GM21529 (cell line): ENCODE measurements at regions not wholly inside any gene's neighbourhood (a gene's known extent, or its start where the extent isn't known, plus 50 kb on each side); places are given as distances from the start of the nearest gene placed in this dataset.
"Not testable (repeated sequence)": the region's sequence is repeated elsewhere in the genome, so short reads cannot be mapped to it uniquely, and the experiment has no call there.

Source experiments
- ATAC-seq: cut with Tn5 transposase; IDR thresholded peaks from one replicate; pipeline ENCODE4 v1.9.1; 2021; ENCODE audit not compliant: unreplicated experiment

DNA sequence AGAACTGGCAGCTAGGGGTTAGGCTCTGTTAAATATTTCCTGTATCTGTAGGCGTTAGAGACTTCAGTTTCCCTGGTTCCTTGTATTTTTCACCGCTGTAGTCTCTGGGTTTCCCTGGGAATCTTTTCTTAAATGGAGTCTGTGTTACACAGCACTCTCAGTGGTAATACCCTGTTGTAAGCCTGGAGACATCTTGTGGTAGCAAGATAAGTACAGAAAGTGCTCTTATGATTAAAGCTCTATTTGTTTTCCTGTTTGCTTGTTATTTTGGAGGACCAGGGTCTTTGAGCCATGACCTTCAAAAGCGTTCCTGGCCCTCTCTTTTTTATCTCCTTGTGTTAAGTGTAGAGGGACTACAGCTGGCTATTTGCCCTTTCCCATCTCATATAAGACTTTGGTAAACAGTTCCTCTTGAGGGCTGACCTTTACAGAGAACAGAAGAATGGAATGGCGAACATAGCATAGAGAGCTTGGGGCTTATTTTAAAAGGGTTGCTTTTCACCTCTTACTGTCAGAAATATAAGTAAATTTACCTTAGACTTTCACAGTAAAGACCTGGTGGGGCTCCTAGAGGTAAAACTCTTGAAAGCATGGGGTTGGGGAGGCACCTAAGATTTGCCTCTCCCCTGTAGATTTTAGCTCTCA is 782.5 kb downstream of the FAT4 start:
- no peak for ATAC-seq

DNA sequence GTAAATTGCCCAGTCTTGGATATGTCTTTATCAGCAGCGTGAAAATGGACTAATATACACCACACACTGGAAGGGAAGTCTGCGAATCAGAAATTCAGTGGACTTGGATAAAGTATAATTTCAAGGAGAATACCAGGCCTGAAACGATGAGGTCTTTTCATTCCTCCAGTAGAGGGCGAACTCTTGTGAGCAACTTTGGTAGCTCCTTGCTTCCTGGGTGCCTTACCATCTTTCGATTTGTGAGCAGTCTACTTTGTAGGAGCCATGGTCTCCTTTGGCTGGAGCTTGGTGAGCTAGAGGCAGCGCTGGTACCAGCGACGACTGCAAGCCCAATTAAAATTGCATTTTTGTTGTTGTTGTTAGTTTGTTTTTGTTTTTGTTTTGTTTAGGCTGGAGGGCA is 791.9 kb downstream of the FAT4 start:
- ATAC-seq, result no peak

DNA sequence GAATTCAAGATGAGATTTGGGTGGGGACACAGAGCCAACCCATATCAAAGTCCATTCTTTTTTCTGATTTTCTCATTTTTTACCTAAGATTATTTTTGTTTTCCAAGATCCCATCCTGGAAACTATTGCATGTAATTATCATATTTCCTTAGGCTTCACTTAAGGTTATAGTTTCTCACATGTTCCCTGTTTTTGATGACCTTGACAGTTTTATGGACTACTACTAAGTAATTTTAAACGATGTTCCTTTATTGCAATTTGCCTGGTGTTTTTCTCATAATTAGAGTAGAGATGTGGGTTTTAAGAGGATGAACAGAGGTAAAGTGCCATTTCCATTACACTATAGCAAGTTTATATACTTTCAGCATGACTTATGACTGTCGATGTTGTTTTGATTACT is 795.1 kb downstream of the FAT4 start:
- ATAC-seq, result no peak

DNA sequence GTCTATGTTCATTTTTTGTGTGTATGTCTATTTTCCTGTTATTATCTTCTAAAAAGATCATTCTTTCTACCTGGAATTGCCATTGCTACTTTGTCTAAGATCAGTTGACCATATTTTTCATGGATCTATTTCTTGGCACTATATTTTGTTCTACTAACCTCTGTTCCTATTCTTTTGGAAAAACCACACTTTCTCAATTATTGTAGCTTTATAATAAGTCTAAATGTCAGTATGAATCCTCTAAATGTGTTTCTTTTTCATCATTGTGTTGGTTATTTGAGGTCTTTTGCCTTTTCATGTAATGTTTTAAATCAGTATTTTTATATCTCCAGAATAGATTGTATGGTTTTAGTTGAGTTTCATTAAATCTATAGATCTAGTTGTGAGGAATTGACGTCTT is 798.3 kb downstream of the FAT4 start:
- no peak for ATAC-seq

DNA sequence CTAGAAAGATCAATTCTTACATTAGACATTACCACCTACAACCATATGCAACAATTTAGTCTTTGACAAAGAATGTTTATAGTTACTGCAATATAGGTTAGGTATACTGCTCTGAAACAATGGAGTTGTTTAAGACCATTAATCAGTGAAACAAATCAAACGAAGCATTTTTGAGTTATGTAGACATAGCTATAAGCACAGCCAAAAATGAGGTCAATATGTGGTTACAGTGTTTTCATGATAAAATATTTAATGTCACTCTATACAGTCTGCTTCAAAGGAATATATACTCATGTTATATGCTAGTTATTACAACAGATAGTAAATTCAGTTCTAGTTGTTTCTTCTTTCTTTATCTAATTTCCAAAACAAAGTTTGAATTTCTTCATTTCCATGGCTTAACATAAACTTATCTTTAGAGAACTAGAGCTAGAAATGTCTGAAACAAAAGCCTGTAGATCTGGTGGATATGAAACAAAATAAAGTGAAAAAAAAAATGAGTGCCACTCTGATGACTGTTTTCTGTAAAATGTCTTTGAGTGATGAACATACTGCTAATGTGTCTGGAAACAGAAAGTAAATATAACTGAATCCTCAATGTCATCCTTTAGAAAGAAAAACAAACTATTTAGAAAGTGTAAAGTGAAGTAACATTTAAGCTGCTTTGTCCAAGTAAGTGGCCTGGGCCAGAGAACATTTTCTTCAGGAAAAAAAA is 809.0 kb downstream of the FAT4 start:
- ATAC-seq, result no peak

DNA sequence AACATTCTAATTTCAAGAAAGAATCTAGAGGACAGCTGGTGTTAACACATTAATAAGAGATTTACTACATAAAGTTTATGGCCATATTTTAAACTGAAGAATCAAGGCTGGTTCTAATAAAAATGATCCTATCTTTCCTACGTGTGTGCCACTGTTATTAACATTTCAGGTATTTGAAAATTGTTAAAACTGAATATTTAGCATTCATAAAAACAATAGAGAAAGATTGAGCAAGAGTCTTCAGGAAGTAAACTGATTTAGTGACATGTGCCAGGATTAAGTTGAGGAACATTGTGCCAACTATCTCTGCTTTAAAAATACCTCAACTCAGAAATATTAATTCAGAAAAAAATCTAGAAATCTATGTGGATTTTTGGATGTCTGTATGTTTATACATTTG is 810.1 kb downstream of the FAT4 start:
- ATAC-seq, result no peak

DNA sequence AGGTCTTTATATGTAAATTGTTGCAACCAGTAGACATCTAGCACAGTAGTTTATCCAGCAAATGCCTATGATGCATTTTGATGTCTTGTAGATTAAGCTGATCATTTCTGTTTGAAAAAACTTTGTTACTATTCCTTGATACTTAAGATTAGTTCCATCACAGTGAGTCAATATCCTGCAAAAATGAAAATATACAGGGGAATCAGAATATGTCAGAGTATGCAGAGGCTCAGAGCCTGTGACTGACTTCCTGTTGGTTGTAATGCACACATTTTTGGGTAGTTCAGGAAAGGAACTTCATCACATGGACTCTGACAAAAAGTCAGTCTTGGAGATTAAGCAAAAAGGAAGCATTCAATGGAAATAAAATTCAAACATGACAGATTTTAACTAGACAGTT is 815.5 kb downstream of the FAT4 start:
- ATAC-seq, result no peak

DNA sequence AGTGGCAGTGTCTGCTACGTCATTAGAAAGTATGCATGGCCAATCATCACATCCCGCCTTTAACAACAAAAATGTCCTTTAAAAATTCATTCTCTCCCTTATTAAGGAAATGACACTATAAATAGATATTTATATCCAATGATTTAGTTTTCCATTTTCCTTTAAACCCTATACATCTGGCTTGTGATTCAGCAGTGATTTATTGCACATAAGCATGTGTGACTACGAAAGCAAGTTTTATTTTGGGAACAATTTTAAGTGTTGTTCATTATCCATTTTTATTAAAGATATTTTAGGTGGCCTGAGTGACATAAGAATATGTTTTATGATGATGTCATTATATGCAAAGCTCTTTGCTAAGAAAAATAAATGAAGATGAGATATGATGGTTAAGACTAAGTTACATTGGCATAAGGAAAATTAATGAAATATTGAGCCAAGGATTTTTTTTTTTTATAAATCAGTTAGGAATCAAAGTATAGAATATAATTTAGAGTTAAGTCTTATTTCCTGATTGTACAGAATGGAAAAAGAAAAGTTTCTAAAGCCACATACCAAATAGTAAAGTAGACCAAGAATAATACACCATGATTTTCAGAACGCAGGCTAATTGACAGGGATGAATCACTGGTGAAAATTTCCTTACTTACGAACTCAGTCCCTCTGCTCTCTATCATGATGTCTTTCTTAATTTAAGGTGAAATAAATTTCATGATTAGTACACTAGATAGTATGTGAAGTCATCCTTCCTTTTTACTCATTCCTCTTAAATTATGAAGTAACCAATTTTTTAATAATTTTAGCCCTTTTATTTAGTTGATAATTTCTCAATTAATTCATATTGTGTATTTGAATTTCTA is 822.4 kb downstream of the FAT4 start:
- no peak for ATAC-seq

DNA sequence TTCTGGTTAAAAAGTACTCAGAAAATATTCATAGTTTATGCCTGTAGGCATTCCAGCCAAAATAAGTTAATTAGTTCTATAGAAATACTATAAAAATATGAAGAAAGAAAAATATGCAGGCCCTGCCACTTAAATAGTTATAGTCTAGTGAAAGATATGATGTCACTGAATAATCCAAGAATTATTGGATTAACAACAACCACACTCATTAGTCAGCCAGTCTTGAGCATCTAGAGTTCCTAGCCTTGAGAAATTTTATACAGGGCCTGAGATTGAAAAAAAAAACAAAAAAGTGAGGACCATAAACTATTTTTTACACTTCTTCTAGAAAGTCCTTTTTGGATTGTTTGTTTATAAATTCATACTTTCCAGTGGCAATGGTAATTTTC is 823.0 kb downstream of the FAT4 start:
- no peak for ATAC-seq

DNA sequence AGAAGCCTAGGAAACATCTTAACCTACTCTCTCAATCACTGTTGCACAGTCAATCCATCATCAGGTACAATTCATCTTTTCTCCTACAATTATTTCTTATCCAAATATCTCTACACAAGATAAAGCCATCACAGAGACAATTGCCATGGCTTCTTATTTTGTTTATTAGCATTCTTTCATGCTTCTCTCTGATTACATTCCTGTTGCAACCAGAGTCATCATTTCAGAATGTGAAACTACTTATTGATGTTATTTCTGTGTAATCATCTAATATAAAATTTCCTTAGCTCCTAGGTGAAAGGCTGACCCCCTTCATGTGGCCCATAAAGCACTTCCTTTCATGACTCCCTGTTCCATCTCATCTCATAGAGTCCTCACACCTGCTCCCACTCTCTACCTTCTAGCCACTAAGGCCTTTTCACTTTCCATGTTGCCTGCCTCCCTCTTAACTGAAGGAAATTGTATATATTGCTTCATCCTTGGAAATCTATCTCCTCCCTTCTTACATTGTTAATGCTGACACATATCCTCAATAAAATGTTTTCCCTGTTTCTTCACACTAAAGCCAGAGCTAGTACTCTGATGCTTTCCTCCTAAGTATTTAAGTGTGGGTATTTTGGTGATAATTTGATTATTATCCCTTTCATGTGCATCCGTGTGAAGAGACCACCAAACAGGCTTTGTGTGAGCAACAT is 829.9 kb downstream of the FAT4 start:
- ATAC-seq, result no peak

DNA sequence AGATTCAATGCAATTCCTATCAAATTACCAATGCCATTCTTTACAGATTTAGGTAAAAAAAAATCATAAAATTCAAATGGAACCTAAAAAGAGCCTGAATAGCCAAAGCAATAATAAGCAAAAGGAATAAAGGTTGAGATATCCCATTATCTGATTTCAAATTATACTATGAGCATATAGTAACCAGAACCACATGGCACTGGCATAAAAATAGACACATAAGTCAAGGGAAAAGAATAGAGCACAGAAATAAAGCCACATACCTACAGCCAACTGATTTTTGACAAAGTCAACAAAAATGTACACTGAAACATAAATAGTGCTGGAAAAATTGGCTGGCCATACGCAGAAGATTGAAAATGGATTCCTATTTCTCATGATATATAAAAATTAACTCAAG is 853.7 kb downstream of the FAT4 start:
- no peak for ATAC-seq

DNA sequence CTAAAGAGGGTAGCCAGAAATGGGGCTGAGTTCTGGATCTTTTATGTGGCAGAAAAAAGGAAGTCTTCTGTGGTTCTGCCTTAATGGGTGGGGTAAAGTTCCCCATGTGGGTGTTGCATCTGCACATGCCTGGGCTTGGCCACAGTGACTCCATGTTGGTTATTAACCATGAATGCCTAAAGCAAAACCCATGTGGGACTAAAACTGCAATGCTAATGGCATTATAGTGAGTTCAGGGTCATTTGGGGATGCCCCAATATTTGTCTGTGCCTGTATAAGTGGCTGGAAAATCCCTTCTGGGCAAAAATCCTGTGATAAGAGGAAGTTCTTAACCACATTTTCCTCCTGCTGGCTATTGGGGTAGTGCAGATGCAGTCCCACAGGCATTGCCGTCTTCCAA is 857.4 kb downstream of the FAT4 start:
- ATAC-seq, result no peak

DNA sequence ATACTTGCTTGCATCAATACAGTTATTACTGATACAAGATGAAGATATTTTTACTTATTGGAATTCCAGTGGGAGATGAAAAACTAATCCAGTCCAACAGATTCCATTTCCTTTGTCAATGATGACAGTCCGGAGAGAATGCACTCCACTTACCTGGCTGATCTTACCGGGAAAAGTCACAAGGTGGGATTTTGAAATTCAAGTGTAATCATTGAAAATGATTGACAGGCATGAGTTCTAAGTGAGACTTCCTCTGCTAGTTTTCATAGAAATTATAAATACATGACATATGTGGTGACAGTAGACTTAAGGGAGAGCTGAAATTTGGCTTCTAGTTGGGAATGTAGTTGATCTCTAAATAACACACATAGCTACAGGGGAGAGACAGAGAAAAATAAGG is 859.9 kb downstream of the FAT4 start:
- no peak for ATAC-seq

DNA sequence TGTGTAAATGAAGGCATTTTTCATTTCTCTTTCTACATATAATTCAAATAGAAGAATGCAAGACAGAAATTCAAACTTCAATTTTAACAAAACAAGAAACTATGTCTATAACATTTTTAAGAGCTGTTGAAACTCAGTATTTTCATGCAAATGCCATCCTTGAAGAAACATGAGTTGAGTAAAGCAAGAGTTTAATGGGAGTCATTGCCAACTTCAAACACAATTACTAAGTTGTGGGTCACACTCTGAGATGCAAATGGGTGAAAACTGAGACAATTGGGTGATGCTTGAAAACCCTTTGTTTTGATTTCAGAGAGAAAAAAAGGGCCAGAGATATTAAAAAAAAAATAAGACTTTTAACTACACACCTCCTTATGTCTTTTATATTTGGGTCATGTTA is 865.9 kb downstream of the FAT4 start:
- ATAC-seq, result no peak

DNA sequence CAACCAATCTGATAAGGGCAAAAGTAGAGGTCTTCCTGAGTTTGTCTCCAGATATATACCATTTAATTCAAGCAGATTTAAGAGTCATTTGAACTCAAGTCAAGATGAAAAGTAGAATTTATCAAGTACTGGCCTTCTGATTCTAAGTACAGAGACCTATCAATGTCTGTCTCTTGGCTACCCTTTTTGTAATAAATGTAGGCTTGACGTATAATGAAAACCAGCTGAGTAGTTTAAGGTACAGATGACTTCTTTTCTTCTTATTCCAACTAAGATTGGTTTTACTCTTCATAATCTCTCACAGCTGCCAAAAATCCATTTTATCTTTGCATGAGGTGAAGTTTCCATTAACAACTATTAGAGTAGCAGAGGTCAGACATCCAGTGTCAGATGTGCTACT is 867.6 kb downstream of the FAT4 start:
- no peak for ATAC-seq

DNA sequence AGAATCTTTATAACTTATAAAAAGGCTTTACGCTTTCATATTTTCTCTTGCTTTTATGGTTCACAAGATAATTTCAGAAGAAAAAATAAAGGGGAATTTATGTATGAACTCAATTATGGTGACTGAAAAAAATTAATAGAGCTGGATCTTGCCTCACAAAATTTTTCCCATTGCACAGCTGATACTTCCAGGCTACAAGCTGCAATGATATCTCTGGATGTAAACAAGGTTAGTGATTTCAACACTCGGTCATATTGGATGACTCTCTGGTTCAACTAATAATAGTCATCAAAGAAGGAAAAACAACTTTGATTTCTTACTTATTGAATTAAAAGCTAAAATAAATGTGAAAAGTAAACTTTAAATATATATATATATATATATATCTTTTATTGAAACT is 868.0 kb downstream of the FAT4 start:
- no peak for ATAC-seq

DNA sequence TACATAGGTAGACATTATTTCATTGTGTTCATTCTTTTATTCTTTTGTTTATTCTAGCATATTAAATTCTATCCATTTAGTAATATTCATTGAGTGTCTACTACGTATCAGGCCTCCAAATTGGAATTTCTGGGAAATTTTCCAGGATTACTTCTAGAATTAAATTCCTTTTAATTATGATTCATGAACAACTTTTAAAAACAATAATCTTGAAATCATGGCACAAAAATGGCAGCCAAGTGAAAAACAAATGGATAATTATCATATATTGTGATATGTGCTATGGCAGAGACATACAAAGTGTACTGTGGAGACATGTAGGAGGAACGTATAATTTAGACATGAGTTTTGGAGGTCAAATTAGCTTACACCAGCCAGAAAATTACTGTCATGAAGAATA is 868.5 kb downstream of the FAT4 start:
- ATAC-seq, result no peak

DNA sequence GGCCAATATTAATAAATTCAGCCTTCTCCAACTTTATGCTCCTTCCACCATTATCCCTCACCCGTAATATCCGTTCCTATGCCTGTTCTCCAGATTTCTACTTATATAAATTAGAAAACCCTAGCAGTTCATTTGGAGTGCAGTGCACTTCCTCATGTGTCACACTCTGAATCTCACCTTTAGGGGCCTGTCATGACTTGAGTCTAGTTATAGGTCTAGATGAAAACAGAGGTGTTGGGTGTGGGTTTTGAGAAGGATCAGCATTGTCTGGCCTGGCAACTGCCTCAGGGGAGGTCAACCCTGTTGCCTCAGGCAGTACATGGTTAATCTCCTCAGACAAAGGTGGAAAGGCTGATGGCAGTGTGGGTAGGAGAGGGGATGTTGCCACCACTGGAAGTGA is 876.8 kb downstream of the FAT4 start:
- ATAC-seq, result no peak

DNA sequence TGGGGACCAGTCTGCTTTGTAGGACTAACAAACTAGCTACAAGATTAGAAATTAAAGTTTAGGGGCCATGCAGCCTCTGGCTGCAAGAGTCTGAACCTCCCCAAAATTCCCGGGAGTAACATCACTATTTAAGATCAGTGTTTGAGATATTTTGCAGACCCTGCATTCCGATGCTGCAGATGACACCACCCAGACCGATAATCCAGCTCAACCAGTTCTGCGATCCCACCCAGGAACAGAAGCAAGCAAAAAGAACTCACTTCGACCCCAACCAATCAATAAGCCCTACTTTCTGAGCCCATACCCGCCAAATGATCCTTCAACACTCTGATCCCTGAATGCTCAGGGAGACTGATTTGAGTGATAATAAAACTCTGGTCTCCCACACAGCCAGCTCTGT is 877.8 kb downstream of the FAT4 start:
- no peak for ATAC-seq

DNA sequence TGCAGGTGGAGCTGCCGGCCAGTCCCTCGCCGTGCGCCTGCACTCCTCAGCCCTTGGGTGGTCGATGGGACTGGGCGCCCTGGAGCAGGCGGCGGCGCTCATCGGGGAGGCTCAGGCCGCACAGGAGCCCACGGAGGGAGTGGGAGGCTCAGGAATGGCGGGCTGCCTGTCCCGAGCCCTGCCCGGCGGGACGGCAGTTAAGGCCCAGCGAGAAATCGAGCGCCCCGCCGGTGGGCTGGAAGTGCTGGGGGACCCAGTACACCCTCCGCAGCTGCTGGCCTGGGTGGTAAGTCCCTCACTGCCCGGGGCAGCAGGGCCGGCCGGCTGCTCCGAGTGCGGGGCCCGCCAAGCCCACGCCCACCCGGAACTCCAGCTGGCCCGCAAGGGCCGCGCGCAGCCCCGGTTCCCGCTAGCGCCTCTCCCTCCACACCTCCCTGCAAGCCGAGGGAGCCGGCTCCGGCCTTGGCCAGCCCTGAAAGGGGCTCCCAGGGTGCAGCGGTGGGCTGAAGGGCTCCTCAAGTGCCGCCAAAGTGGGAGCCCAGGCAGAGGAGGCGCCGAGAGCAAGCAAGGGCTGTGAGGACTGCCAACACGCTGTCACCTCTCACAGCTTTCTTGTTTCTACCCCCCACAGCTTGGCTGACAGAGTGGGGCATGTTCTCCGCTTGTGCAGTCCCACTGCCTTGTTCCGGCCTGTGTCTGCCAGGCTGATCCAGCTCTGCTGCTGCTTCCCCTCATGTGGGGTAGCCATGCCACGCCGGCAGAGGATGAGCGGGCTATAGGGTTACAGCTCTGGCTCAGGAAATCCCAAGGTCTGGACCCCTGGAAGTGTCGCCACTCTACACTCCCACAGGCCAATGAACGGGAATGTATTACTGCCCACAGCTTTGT is 886.7 kb downstream of the FAT4 start:
- not testable (repeated sequence) for ATAC-seq

DNA sequence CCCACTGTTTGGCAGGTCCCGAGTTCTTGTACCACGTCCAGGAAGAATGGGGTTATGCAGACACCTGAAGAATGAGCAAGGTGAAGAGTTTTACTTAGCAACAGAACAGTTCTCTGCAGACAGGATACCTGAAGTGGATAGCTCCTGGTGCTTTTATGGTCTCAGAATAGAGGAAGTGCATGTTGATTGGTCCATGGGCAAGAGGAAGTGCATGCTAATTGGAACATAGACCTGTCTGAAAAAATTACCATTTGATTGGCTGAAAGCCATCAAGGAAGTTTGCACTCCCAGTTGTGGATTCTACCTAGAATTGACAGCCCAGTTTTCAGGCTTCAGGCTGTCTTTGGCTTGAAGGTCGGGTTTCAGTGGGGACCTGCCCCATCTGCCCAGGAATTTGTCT is 887.5 kb downstream of the FAT4 start:
- ATAC-seq, result no peak
